T47D (cell line): ENCODE measurements at regions not wholly inside any gene's neighbourhood (a gene's known extent, or its start where the extent isn't known, plus 50 kb on each side); places are given as distances from the start of the nearest gene placed in this dataset.

Source experiments
- DNase-seq, 2 experiments: peaks; one replicate each; pipeline versions ENCODE4 v3.0.0 to v3.0.0-alpha.2; 2011 to 2012; ENCODE audit warnings: low read depth in 1 of 2, low spot score in 1 of 2
- JUND ChIP-seq: IDR thresholded peaks from 2 replicates; pipeline ENCODE4 v1.6.1; 2012; ENCODE audit warnings: low read depth
- in situ Hi-C: cut with HindIII; loops from 2 replicates; pipeline ENCODE4 v1.10.0; 2016; ENCODE audit warnings: low sequenced_read_pairs, low pct_unique_long_range_greater_than_20kb

- DNase-seq: no peak
- in situ Hi-C loops: no loop called here
- TF ChIP-seq JUND: no peak
Observed at GRCh38 chr13:29935309-29935981, 85.0 kb upstream of the UBL3 start.

- DNase-seq: no peak
- TF ChIP-seq JUND: no peak
- in situ Hi-C loops: no loop called here
Observed at GRCh38 chr13:29934531-29935308, 84.3 kb upstream of the UBL3 start.

GRCh38 chr13:29933401-29933800, 83.0 kb upstream of the UBL3 start:
- no peak for TF ChIP-seq JUND
- in situ Hi-C loops: no loop called here
- no peak for DNase-seq

GRCh38 chr13:29931696-29932095, 81.3 kb upstream of the UBL3 start:
- in situ Hi-C loops: no loop called here
- TF ChIP-seq JUND: no peak
- no peak for DNase-seq

- no peak for TF ChIP-seq JUND
- no peak for DNase-seq
Observed at GRCh38 chr13:29929062-29929847, 78.8 kb upstream of the UBL3 start.

GRCh38 chr13:29926098-29926476, 75.7 kb upstream of the UBL3 start:
- in situ Hi-C loops: no loop called here
- TF ChIP-seq JUND: no peak

More at GRCh38 chr13:29929062-29929847, 78.8 kb upstream of the UBL3 start:
- in situ Hi-C loops: no loop called here

GRCh38 chr13:29925457-29926097, 75.2 kb upstream of the UBL3 start:
- in situ Hi-C loops: no loop called here
- peak; percentile 13 to 67 for DNase-seq
- TF ChIP-seq JUND: no peak

More at GRCh38 chr13:29926098-29926476, 75.7 kb upstream of the UBL3 start:
- DNase-seq: no peak

- no peak for TF ChIP-seq JUND
- in situ Hi-C loops: no loop called here
- DNase-seq: no peak
Observed at GRCh38 chr13:29924482-29925350, 74.3 kb upstream of the UBL3 start.

GRCh38 chr13:29923554-29924481, 73.4 kb upstream of the UBL3 start:
- in situ Hi-C loops: no loop called here
- DNase-seq: peak; percentile 40 to 96
- peak; percentile 85; the same call in 1 of the 2 replicates for TF ChIP-seq JUND

- no peak for DNase-seq
- in situ Hi-C loops: no loop called here
Observed at GRCh38 chr13:29922896-29923295, 72.5 kb upstream of the UBL3 start.

More at GRCh38 chr13:29922896-29923295, 72.5 kb upstream of the UBL3 start:
- TF ChIP-seq JUND: no peak
